Tibial nerve (tissue), 3 donors: ENCODE measurements at regions not wholly inside any gene's neighbourhood (a gene's known extent, or its start where the extent isn't known, plus 50 kb on each side); places are given as distances from the start of the nearest gene placed in this dataset.

Experiments used
- POLR2A ChIP-seq, 2 donors: fragments of 450-650 bp; IDR thresholded peaks; one replicate each; pipeline ENCODE4 v1.6.1; 2017; ENCODE audit warnings: antibody characterized with exemption in 2 of 2, mild to moderate bottlenecking in 2 of 2, moderate library complexity in 2 of 2
- TF ChIP-seq, protein P1 (sequence below), 5 experiments: fragments of 200-600 bp in 3 of 5; fragments of 450-650 bp in 2 of 5; sonication (generic) in 3 of 5; IDR thresholded peaks; one replicate each; pipeline ENCODE4 v1.5.1; 2016 to 2019; ENCODE audit warnings: antibody characterized with exemption in 5 of 5, mild to moderate bottlenecking in 3 of 5, moderate library complexity in 2 of 5

DNA sequence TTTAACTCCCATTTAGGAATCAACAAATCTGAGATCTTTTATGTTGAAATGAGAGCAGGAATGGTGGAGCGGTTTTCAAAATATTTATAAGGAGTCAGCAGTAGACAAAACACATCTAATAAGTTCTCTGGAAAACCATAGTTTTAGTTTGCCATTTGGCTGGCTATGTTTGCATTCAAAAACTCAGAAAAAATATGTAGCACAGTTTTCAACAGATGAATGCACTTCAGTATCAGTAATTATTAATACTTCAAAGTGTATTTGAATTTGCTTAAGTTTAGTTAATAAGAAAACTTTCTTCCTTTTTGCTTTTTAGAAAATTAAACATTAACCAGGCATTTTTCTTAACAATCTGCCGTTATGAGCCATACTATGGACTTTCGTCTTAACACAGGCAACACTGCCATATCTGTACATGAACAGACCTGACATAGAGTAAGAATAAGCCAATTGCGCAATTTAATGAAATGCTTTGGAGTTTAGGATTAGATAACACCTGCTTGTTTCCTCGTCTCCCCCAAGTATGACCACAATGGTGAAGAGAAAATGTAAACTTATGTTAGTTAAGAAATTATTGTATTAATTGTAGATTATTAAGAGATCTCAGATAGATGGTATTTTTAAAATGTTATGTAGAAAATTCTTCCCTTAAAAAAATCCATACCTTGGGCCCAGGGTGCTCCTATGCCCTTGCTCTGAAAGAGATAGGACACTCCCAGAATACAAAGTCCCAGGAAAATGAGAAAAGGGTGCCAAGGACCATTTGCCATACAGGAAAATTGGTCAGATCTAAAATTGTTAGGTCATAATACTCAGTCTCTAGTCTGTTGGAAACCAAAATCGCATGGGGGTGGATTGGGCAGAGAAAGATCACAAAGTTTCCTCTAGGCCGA is 552.3 kb upstream of the ARGLU1 start:
- TF ChIP-seq, protein P1, sequence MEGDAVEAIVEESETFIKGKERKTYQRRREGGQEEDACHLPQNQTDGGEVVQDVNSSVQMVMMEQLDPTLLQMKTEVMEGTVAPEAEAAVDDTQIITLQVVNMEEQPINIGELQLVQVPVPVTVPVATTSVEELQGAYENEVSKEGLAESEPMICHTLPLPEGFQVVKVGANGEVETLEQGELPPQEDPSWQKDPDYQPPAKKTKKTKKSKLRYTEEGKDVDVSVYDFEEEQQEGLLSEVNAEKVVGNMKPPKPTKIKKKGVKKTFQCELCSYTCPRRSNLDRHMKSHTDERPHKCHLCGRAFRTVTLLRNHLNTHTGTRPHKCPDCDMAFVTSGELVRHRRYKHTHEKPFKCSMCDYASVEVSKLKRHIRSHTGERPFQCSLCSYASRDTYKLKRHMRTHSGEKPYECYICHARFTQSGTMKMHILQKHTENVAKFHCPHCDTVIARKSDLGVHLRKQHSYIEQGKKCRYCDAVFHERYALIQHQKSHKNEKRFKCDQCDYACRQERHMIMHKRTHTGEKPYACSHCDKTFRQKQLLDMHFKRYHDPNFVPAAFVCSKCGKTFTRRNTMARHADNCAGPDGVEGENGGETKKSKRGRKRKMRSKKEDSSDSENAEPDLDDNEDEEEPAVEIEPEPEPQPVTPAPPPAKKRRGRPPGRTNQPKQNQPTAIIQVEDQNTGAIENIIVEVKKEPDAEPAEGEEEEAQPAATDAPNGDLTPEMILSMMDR (IDR thresholded peaks at IDR 0.05) = no peak
- no peak for TF ChIP-seq POLR2A (IDR thresholded peaks at IDR 0.05)
